ENCODE measurements at regions not wholly inside any gene's neighbourhood (a gene's known extent, or its start where the extent isn't known, plus 50 kb on each side); places are given as distances from the start of the nearest gene placed in this dataset.

GRCh38 chr7:93040355-93040754 is 77.4 kb downstream of the SAMD9 start:
- H3K36me3 ChIP-seq, result no peaks in the 10 kb centered on the region
- H3K4me3 ChIP-seq (ENCODE audit: low read depth, low read length), result no peak overlapping the region
- no peaks in the 10 kb centered on the region for H3K9me3 ChIP-seq
- DNase-seq, result no peak
- TF ChIP-seq, protein P1, sequence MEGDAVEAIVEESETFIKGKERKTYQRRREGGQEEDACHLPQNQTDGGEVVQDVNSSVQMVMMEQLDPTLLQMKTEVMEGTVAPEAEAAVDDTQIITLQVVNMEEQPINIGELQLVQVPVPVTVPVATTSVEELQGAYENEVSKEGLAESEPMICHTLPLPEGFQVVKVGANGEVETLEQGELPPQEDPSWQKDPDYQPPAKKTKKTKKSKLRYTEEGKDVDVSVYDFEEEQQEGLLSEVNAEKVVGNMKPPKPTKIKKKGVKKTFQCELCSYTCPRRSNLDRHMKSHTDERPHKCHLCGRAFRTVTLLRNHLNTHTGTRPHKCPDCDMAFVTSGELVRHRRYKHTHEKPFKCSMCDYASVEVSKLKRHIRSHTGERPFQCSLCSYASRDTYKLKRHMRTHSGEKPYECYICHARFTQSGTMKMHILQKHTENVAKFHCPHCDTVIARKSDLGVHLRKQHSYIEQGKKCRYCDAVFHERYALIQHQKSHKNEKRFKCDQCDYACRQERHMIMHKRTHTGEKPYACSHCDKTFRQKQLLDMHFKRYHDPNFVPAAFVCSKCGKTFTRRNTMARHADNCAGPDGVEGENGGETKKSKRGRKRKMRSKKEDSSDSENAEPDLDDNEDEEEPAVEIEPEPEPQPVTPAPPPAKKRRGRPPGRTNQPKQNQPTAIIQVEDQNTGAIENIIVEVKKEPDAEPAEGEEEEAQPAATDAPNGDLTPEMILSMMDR (IDR thresholded peaks at IDR 0.05; ENCODE audit: low read depth, low read length), result no peak
- no peaks in the 10 kb centered on the region; the same call in 1 of the 2 replicates for H3K27me3 ChIP-seq
- H3K4me1 ChIP-seq, result no peaks in the 10 kb centered on the region

DNA sequence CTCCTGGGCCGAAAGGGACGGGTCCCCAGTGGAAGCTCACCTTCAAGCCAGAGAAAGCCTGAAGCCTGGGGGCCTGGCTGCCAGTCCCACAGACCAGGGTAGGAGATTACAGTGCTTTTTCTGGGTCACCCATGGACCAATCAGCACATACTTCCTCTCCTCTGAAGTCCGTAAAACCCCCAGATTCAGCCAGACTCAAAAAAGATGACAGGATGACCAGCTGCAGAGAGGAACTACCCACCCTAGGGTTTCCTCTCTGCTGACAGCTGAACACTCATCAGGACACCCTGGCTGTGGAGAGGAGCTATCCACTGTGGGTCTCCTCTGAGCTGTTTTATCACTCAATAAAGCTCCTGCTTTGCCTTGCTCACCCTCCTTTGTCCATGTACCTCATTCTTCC is 78.0 kb downstream of the SAMD9 start:
- Histone ChIP-seq H3K4me1 (no peaks in the 10 kb centered on the region), H3K27me3 (no peaks in the 10 kb centered on the region; the same call in 1 of the 2 replicates), H3K4me3 (ENCODE audit: low read depth, low read length) (no peak overlapping the region), H3K9me3 (no peaks in the 10 kb centered on the region), H3K36me3 (no peaks in the 10 kb centered on the region)
- DNase-seq, result no peak
- TF ChIP-seq, protein P1 (IDR thresholded peaks at IDR 0.05; ENCODE audit: low read depth, low read length), result no peak

GRCh38 chr7:93039282-93039681 is 78.5 kb downstream of the SAMD9 start:
- no peaks in the 10 kb centered on the region; the same call in 1 of the 2 replicates for H3K27me3 ChIP-seq

GRCh38 chr7:93036807-93037206 is 81.0 kb downstream of the SAMD9 start:
- no peaks in the 10 kb centered on the region for H3K4me1 ChIP-seq
- H3K27me3 ChIP-seq, result no peaks in the 10 kb centered on the region; the same call in 1 of the 2 replicates
- no peaks in the 10 kb centered on the region for H3K36me3 ChIP-seq
- H3K9me3 ChIP-seq, result no peaks in the 10 kb centered on the region
- DNase-seq, result no peak
- TF ChIP-seq, protein P1 (IDR thresholded peaks at IDR 0.05; ENCODE audit: low read depth, low read length), result no peak
- H3K4me3 ChIP-seq (ENCODE audit: low read depth, low read length), result no peak overlapping the region

More at GRCh38 chr7:93039282-93039681, 78.5 kb downstream of the SAMD9 start:
- TF ChIP-seq, protein P1 (IDR thresholded peaks at IDR 0.05; ENCODE audit: low read depth, low read length), result no peak
- no peaks in the 10 kb centered on the region for H3K9me3 ChIP-seq
- no peaks in the 10 kb centered on the region for H3K36me3 ChIP-seq
- DNase-seq, result no peak
- no peak overlapping the region for H3K4me3 ChIP-seq (ENCODE audit: low read depth, low read length)
- no peaks in the 10 kb centered on the region for H3K4me1 ChIP-seq

GRCh38 chr7:93036149-93036640 is 81.6 kb downstream of the SAMD9 start:
- Histone ChIP-seq H3K4me1 (no peaks in the 10 kb centered on the region), H3K9me3 (no peaks in the 10 kb centered on the region), H3K4me3 (ENCODE audit: low read depth, low read length) (no peak overlapping the region), H3K36me3 (no peaks in the 10 kb centered on the region), H3K27me3 (no peaks in the 10 kb centered on the region; the same call in 1 of the 2 replicates)
- no peak for DNase-seq
- TF ChIP-seq, protein P1 (IDR thresholded peaks at IDR 0.05; ENCODE audit: low read depth, low read length), result no peak

DNA sequence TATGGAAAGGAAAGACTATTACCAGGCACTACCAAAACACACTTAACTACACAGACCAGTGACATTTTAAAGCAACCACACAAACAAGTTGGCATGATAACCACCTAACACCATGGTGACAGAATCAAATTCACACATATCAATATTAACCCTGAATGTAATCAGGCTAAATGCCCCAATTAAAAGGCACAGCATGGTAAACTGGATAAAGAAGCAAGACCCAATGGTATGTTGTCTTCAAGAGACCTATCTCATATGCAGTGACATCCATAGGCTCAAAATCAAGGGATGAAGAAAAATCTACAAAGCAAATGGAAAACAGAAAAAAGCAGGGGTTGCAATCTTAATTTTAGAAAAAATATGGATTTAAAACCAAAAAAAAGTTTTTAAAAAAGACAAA is 86.0 kb downstream of the SAMD9 start:
- Histone ChIP-seq H3K4me3 (ENCODE audit: low read depth, low read length) (no peak overlapping the region), H3K9me3 (no peaks in the 10 kb centered on the region), H3K4me1 (no peaks in the 10 kb centered on the region), H3K36me3 (no peaks in the 10 kb centered on the region), H3K27me3 (no peaks in the 10 kb centered on the region)
- no peak for DNase-seq
- TF ChIP-seq, protein P1 (IDR thresholded peaks at IDR 0.05; ENCODE audit: low read depth, low read length), result no peak

Measured in BE2C (cell line).